ENCODE measurements at regions not wholly inside any gene's neighbourhood (a gene's known extent, or its start where the extent isn't known, plus 50 kb on each side); places are given as distances from the start of the nearest gene placed in this dataset.

DNA sequence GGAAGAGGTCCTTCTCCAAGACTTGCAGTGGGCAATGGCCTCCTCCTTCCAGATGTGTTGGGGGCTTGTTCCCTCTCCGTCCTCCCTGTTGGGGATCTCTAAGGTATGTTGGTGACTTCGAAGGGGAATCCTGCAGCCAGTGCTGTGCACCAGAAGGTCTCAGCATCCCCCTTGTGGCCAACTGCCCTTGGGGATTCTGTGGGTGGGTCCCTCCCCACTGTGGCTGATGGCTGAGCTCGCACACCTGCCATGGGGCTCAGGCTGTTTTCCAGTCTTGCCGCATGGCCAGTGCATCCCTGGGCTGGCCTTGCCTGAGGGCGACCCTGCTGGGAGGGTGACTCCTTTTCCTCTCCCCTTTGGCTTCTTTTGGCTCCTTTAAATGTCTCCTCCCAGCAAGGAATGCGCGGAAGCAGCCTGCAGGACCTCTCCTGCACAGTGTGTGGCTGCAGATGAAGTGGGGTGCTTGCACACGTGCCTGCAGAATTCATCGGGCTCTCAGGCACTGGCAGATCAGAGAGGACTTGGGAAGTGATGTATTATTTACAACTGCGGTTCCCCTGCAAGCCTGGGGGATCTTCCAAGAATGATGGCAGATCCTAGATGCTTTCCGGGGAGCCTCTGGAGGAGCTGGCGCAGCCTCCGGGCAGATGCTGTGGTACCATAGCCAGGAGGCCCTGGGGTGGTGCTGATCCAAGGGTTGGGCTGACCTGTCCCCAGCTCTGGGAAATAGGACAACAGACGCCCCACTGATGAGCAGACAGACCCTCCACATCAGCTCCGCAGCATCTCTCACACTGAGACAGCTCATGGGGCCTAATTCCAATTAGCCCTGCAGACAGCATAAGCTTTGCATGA, 410.0 kb downstream of the TCERG1L start:
- Histone ChIP-seq H3K27ac (no peak overlapping the region), H3K27me3 (peaks cover 0 to 20% (median 0%) of the 10 kb centered on the region in 4 donors), H3K36me3 (no peaks in the 10 kb centered on the region), H3K4me1 (no peaks in the 10 kb centered on the region), H3K9me3 (no peaks in the 10 kb centered on the region), H3K4me3 (no peak overlapping the region)
- DNase-seq, result no peak
- TF ChIP-seq, protein P1, sequence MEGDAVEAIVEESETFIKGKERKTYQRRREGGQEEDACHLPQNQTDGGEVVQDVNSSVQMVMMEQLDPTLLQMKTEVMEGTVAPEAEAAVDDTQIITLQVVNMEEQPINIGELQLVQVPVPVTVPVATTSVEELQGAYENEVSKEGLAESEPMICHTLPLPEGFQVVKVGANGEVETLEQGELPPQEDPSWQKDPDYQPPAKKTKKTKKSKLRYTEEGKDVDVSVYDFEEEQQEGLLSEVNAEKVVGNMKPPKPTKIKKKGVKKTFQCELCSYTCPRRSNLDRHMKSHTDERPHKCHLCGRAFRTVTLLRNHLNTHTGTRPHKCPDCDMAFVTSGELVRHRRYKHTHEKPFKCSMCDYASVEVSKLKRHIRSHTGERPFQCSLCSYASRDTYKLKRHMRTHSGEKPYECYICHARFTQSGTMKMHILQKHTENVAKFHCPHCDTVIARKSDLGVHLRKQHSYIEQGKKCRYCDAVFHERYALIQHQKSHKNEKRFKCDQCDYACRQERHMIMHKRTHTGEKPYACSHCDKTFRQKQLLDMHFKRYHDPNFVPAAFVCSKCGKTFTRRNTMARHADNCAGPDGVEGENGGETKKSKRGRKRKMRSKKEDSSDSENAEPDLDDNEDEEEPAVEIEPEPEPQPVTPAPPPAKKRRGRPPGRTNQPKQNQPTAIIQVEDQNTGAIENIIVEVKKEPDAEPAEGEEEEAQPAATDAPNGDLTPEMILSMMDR (IDR thresholded peaks at IDR 0.05), result no peak
- TF ChIP-seq POLR2A (IDR thresholded peaks at IDR 0.05), result no peak
- WGBS, 2 donors, result 60 to 66% methylated on average over 5 of the region's 15 CpGs
- intact Hi-C loops (cut with DNase I), result no loop called here

DNA sequence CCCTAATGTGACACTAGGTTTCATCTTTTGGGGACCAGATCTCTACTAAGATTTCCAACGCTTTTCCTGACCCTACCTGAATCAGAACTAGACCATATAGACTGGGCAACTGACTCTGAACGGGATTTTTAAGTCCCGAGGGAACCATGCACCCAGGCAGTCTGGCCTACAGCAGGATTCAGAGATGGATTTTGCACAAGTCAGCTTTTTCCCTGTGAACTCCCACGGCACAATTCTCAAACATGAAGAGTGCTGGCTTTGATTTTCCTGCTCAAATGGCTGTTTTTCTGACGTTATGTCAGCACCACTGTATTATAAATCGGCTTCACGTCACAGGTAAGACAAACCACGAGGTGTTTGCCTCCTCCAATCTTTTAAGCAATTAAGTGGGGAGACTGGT, 409.1 kb downstream of the TCERG1L start:
- Histone ChIP-seq H3K4me1 (no peaks in the 10 kb centered on the region), H3K27ac (no peak overlapping the region), H3K27me3 (peaks cover 0 to 20% (median 0%) of the 10 kb centered on the region in 4 donors), H3K4me3 (no peak overlapping the region), H3K36me3 (no peaks in the 10 kb centered on the region), H3K9me3 (no peaks in the 10 kb centered on the region)
- no peak for TF ChIP-seq POLR2A (IDR thresholded peaks at IDR 0.05)
- TF ChIP-seq, protein P1 (IDR thresholded peaks at IDR 0.05), result no peak
- 57 to 66% methylated on average over 8 of the region's 8 CpGs for WGBS, 2 donors
- DNase-seq, result no peak
- intact Hi-C loops (cut with DNase I), result no loop called here

DNA sequence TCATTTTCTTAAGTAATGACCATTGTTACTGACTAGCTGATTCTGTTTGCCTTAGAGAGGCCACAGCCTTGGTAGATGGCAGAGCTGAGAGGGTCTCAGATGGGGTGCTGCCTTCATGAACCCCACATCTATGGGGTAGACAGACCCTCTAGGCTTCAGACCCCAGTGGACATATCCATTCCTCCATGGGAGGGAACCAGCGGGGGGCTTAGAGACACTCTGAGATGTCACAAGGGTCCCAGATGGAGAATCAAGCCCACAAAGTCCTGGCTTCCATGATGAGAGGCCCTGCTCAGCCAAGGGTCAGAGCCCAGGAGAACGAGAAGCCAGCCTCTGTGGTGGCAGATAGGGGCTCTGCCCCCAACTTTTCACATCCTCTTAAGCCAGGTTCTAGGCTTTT, 408.6 kb downstream of the TCERG1L start:
- no peak overlapping the region for H3K4me3 ChIP-seq
- H3K4me1 ChIP-seq, result no peaks in the 10 kb centered on the region
- peaks cover 0 to 20% (median 0%) of the 10 kb centered on the region in 4 donors for H3K27me3 ChIP-seq
- TF ChIP-seq, protein P1 (IDR thresholded peaks at IDR 0.05), result no peak
- no peak for TF ChIP-seq POLR2A (IDR thresholded peaks at IDR 0.05)
- DNase-seq, result no peak
- H3K27ac ChIP-seq, result no peak overlapping the region
- no peaks in the 10 kb centered on the region for H3K36me3 ChIP-seq
- intact Hi-C loops (cut with DNase I), result no loop called here
- WGBS, 2 donors, result 43 to 78% methylated on average over 1 to 2 of the region's 2 CpGs
- no peaks in the 10 kb centered on the region for H3K9me3 ChIP-seq

DNA sequence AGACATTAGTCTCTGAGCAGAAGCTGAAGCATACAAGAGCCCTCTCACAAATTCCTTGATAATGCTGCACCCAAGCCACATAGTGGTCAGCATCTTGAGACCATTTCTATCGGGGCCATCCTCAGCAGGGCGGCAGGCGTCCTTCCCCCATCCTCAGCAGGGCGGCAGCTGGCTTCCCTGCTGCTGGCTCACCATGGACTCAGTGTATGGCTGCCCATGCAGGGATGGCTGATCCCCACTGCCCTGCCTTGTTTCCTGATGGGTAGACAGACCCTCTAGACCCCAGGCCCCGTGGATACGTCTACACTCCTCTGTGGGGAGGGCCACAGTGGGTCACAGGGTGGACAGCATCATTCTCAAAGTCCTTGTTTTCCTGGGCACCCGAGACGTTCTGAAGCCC, 406.8 kb downstream of the TCERG1L start:
- 79% methylated on average over 8 of the region's 8 CpGs; no CpG with 5 or more reads in 1 of the 2 donors for WGBS, 2 donors
- peaks cover 0 to 20% (median 0%) of the 10 kb centered on the region in 4 donors for H3K27me3 ChIP-seq
- DNase-seq, result no peak
- intact Hi-C loops (cut with DNase I), result no loop called here
- H3K27ac ChIP-seq, result no peak overlapping the region
- H3K36me3 ChIP-seq, result no peaks in the 10 kb centered on the region
- no peak overlapping the region for H3K4me3 ChIP-seq
- H3K4me1 ChIP-seq, result no peaks in the 10 kb centered on the region
- no peaks in the 10 kb centered on the region for H3K9me3 ChIP-seq
- TF ChIP-seq POLR2A (IDR thresholded peaks at IDR 0.05), result no peak
- TF ChIP-seq, protein P1 (IDR thresholded peaks at IDR 0.05), result no peak

DNA sequence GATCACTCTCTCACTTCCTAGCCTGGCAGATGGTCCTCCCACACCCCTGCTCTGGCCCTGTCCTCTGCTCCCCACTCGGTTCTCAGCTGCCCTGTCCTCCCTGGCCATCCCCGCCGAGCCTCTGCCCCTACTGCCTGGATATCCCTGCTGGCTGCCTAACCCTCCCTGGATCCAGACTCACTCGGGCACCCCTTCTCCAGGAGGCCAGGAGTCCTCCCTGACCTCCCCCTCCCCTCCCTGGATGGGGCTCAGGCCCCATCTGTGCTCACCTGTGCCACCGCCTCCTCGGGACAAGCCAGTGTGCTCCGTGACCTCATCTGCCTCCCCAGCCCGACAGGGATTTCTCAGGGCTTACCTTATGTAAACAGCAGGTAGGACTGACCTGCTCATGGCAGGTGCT, 406.1 kb downstream of the TCERG1L start:
- 52 to 68% methylated on average over 5 to 8 of the region's 8 CpGs for WGBS, 2 donors
- DNase-seq, result no peak

More for the DNA sequence above, 406.1 kb downstream of the TCERG1L start:
- Histone ChIP-seq H3K9me3 (no peaks in the 10 kb centered on the region), H3K4me1 (no peaks in the 10 kb centered on the region), H3K36me3 (no peaks in the 10 kb centered on the region), H3K27ac (no peak overlapping the region), H3K27me3 (peaks cover 0 to 20% (median 0%) of the 10 kb centered on the region in 4 donors), H3K4me3 (no peak overlapping the region)
- intact Hi-C loops (cut with DNase I), result no loop called here
- no peak for TF ChIP-seq POLR2A (IDR thresholded peaks at IDR 0.05)
- TF ChIP-seq, protein P1 (IDR thresholded peaks at IDR 0.05), result no peak
